NCI-H82 (cell line): ENCODE measurements at regions not wholly inside any gene's neighbourhood (a gene's known extent, or its start where the extent isn't known, plus 50 kb on each side); places are given as distances from the start of the nearest gene placed in this dataset.
"Not testable (repeated sequence)": the region's sequence is repeated elsewhere in the genome, so short reads cannot be mapped to it uniquely, and the experiment has no call there.

Experiments
- DNase-seq: peaks from one replicate; lab custom pipeline; 2025; lab: John Stamatoyannopoulos, UW

- no peak for DNase-seq
These were observed 132.9 kb upstream of the GRB10 start for GRCh38 chr7:50915621-50916020.

GRCh38 chr7:50914460-50914859 lies 131.8 kb upstream of the GRB10 start:
- no peak for DNase-seq

GRCh38 chr7:50908628-50909290 lies 126.1 kb upstream of the GRB10 start:
- DNase-seq: no peak

- peak; percentile 29 for DNase-seq
These were observed 116.1 kb upstream of the GRB10 start for GRCh38 chr7:50898604-50899477.

GRCh38 chr7:50887061-50887460 lies 104.4 kb upstream of the GRB10 start:
- DNase-seq: not testable (repeated sequence)

- no peak for DNase-seq
These were observed 89.7 kb upstream of the GRB10 start for GRCh38 chr7:50872437-50872836.

- DNase-seq: no peak
These were observed 86.5 kb upstream of the GRB10 start for GRCh38 chr7:50869108-50869725.

GRCh38 chr7:50868426-50869100 lies 85.9 kb upstream of the GRB10 start:
- DNase-seq: no peak

GRCh38 chr7:50867034-50867356 lies 84.3 kb upstream of the GRB10 start:
- DNase-seq: no peak

GRCh38 chr7:50866343-50867033 lies 83.8 kb upstream of the GRB10 start:
- DNase-seq: no peak

- no peak for DNase-seq
These were observed 82.8 kb upstream of the GRB10 start for GRCh38 chr7:50865450-50865849.

- DNase-seq: no peak
These were observed 82.0 kb upstream of the GRB10 start for GRCh38 chr7:50864694-50865093.

GRCh38 chr7:50863053-50863452 lies 80.4 kb upstream of the GRB10 start:
- no peak for DNase-seq

- no peak for DNase-seq
These were observed 79.6 kb upstream of the GRB10 start for GRCh38 chr7:50862302-50862701.

- DNase-seq: no peak
These were observed 77.9 kb upstream of the GRB10 start for GRCh38 chr7:50860598-50860997.

GRCh38 chr7:50860174-50860573 lies 77.5 kb upstream of the GRB10 start:
- DNase-seq: no peak

- DNase-seq: no peak
These were observed 76.0 kb upstream of the GRB10 start for GRCh38 chr7:50858528-50859245.

- DNase-seq: no peak
These were observed 75.3 kb upstream of the GRB10 start for GRCh38 chr7:50857804-50858489.

GRCh38 chr7:50856806-50857205 lies 74.1 kb upstream of the GRB10 start:
- no peak for DNase-seq

- no peak for DNase-seq
These were observed 73.5 kb upstream of the GRB10 start for GRCh38 chr7:50856231-50856630.

GRCh38 chr7:50855526-50855925 lies 72.8 kb upstream of the GRB10 start:
- DNase-seq: no peak
